Psoas muscle (tissue), 7 donors: ENCODE measurements at regions not wholly inside any gene's neighbourhood (a gene's known extent, or its start where the extent isn't known, plus 50 kb on each side); places are given as distances from the start of the nearest gene placed in this dataset.

Experiments used
- ATAC-seq, 4 donors: fragments of 200-7000 bp; cut with Tn5 transposase; one replicate each; pipeline ENCODE4 v1.9.1; 2020; ENCODE audit warnings: moderate library complexity in 3 of 4, mild to moderate bottlenecking in 2 of 4
- DNase-seq, 2 donors: peaks; one replicate each; pipeline ENCODE4 v3.0.0-alpha.2; 2020
- H3K27ac ChIP-seq: fragments of 200-600 bp; one replicate; pipeline ENCODE4 v1.8.0; 2022
- H3K27me3 ChIP-seq, 3 donors: fragments of 200-600 bp in 1 of 3; one replicate each; pipeline versions ENCODE4 v1.6.1 to v1.8.0; 2013 to 2022; ENCODE audit warnings: low read length in 2 of 3, mild to moderate bottlenecking in 2 of 3, moderate library complexity in 1 of 3; ENCODE audit not compliant: insufficient read depth in 3 of 3
- H3K36me3 ChIP-seq, 2 donors: fragments of 200-600 bp in 1 of 2; one replicate each; pipeline versions ENCODE4 v1.6.1 to v1.8.0; 2013 to 2022; ENCODE audit warnings: low read depth in 1 of 2, mild to moderate bottlenecking in 1 of 2, moderate library complexity in 1 of 2; ENCODE audit not compliant: insufficient read depth in 1 of 2
- H3K4me1 ChIP-seq: fragments of 200-600 bp; one replicate; pipeline ENCODE4 v1.8.0; 2022
- H3K4me3 ChIP-seq: fragments of 200-600 bp; one replicate; pipeline ENCODE4 v1.8.0; 2022; ENCODE audit warnings: mild to moderate bottlenecking
- H3K9me3 ChIP-seq: fragments of 200-600 bp; one replicate; pipeline ENCODE4 v1.8.0; 2022
- CTCF ChIP-seq: fragments of 200-600 bp; IDR thresholded peaks from one replicate; pipeline ENCODE4 v1.8.0; 2022; ENCODE audit warnings: antibody characterized with exemption
- WGBS, 3 donors: extraction: QIAGEN DNeasy Blood & Tissue Kit; methylation state at CpG; one replicate each; pipeline versions ENCODE4 v1.1.6 to v1.1.7; 2013; 5-methylcytosine and 5-hydroxymethylcytosine counted together
- intact Hi-C, 2 donors: fragments of 100-400 bp; cut with DNase I; formaldehyde crosslinking; loops; one replicate each; pipeline versions ENCODE4 v1.11.0 to v1.14.2; 2022
- donor health status: healthy with polysubstance abuse.
- donor health status: DM: no; HTN: no; CAD: no; lungs with moderate emphysema.
- donor health status: Bipolar disorder and iron deficiency.
- donor health status: healthy.
- donor health status: DM: yes; HTN: yes; CAD: no.
- donor health status: DM: no; HTN: no; CAD: no.
- donor health status: DM: yes; HTN: yes; CAD: no.

DNA sequence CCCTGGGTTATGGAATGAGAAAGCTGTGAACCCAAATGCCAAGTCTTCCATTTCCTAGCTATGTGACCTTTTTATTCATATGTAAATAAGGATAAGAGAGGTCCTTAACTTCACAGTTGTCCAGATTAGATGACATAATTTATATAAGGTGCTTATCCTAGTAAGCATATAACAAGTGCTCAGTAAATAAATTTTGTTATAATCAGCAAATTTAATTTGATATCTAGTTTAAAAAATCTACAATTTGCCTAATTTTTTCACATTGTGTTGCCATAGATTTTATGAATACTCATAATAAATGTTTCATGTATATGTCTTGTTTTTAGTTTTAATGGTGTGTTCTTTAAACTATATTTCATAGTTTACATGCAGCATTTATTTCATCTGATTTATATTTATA lies 130.4 kb upstream of the SPRY1 start:
- H3K36me3 ChIP-seq = no peaks in the 10 kb centered on the region
- TF ChIP-seq CTCF = no peak
- H3K27me3 ChIP-seq = no peaks in the 10 kb centered on the region
- no peaks in the 10 kb centered on the region for H3K4me1 ChIP-seq
- no peaks in the 10 kb centered on the region for H3K9me3 ChIP-seq
- intact Hi-C loops = no loop called here
- no peak overlapping the region for H3K4me3 ChIP-seq
- ATAC-seq (no peak), DNase-seq (no peak)
- H3K27ac ChIP-seq = no peak overlapping the region

GRCh38 chr4:123278755-123279154 lies 117.8 kb upstream of the SPRY1 start:
- intact Hi-C loops = no loop called here
- 90 to 99% (median 93%) methylated on average over 3 of the region's 3 CpGs for WGBS, 3 donors

GRCh38 chr4:123283371-123283895 lies 113.2 kb upstream of the SPRY1 start:
- TF ChIP-seq CTCF = no peak
- intact Hi-C loops = no loop called here
- ATAC-seq = no peak
- Histone ChIP-seq H3K4me1 (no peaks in the 10 kb centered on the region), H3K9me3 (no peaks in the 10 kb centered on the region), H3K4me3 (no peak overlapping the region), H3K36me3 (no peaks in the 10 kb centered on the region), H3K27me3 (no peaks in the 10 kb centered on the region), H3K27ac (no peak overlapping the region)
- WGBS, 3 donors = 96 to 99% (median 97%) methylated on average over 3 of the region's 3 CpGs
- DNase-seq = no peak

More at GRCh38 chr4:123278755-123279154, 117.8 kb upstream of the SPRY1 start:
- Histone ChIP-seq H3K27ac (no peak overlapping the region), H3K36me3 (no peaks in the 10 kb centered on the region), H3K27me3 (no peaks in the 10 kb centered on the region), H3K4me3 (no peak overlapping the region), H3K4me1 (no peaks in the 10 kb centered on the region), H3K9me3 (no peaks in the 10 kb centered on the region)
- ATAC-seq (no peak), DNase-seq (no peak)
- no peak for TF ChIP-seq CTCF

DNA sequence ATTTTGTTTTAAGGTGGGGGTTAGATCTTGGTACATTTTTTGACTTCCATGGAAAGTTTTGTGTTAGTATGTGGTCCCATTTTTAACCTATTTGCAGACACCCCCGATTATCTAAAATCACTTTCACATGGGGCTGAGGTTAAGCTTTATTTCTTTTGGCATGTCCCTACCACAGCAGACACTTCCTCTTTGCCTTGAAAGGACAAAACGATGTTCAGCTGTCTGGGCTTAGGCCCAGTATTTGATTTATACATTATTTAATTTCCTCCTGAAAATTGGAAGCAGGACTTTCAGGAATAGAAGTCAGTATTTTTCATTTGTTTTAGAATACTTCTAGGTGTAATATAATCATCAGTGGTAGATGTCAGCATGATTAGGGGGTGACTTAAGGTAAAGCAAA lies 112.4 kb upstream of the SPRY1 start:
- no peaks in the 10 kb centered on the region for H3K27me3 ChIP-seq
- 12 to 17% (median 15%) methylated on average over 2 of the region's 2 CpGs for WGBS, 3 donors
- no peaks in the 10 kb centered on the region for H3K36me3 ChIP-seq
- ATAC-seq (no peak), DNase-seq (no peak)
- peaks cover 2% of the 10 kb centered on the region for H3K9me3 ChIP-seq
- intact Hi-C loops = no loop called here
- H3K27ac ChIP-seq = no peak overlapping the region
- no peak for TF ChIP-seq CTCF
- no peaks in the 10 kb centered on the region for H3K4me1 ChIP-seq
- no peak overlapping the region for H3K4me3 ChIP-seq

DNA sequence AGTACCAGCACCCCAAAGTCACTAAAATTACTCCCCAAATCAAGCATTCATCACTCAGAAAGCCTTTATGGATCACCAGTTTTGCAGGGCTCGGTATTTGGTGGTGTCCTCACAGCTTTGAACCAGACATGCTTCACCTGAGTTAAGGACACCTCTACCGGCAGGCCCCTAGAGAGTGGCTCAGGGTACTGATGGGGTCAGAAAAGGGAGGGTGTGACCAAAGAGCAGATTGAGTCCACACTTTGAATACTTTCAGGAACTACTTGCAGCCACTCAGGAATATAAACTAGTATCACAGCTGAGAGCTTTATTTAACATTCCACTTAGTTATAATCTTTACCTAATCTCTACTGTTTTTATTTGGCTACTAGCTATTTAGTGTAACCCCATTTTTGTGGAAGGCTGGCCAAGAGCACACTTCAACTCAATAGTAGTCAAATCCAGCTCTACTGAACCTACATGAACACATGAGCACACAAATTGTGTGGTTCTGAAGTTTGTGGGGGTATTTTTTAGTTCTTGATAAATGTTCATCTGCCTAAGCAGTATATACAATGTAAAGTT lies 109.6 kb upstream of the SPRY1 start:
- Histone ChIP-seq H3K4me1 (no peaks in the 10 kb centered on the region), H3K9me3 (peaks cover 27% of the 10 kb centered on the region), H3K27ac (no peak overlapping the region), H3K36me3 (no peaks in the 10 kb centered on the region), H3K27me3 (no peaks in the 10 kb centered on the region), H3K4me3 (no peak overlapping the region)
- DNase-seq = no peak
- ATAC-seq = no peak
- intact Hi-C loops = no loop called here
- no peak for TF ChIP-seq CTCF
- WGBS, 3 donors = 96 to 98% (median 97%) methylated on average over 2 of the region's 2 CpGs
